GM19463 (cell line): ENCODE measurements at regions not wholly inside any gene's neighbourhood (a gene's known extent, or its start where the extent isn't known, plus 50 kb on each side); places are given as distances from the start of the nearest gene placed in this dataset.

ENCODE experiments used
- ATAC-seq: cut with Tn5 transposase; IDR thresholded peaks from one replicate; pipeline ENCODE4 v1.9.1; 2021; ENCODE audit warnings: mild to moderate bottlenecking, moderate library complexity; ENCODE audit not compliant: unreplicated experiment

DNA sequence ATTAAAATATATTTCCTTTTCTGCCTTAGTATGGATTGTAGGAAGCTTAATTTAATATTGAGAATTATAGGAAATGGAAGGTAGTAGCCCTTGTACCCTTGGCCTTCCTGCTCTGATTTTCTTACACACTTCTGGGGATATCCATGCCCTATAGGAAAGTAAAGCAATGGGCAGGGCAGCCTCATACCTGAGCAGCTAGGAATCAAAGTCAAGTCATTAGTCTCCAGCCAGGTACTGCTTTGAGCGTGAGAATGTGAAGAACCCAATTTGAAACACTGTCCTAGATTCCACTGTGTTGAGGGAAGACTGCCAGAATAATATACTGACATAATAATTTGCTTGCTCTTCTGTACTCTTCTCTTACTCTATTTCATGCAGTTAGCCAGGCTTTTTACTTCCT, 51.0 kb upstream of the L3MBTL3 start:
- no peak for ATAC-seq

DNA sequence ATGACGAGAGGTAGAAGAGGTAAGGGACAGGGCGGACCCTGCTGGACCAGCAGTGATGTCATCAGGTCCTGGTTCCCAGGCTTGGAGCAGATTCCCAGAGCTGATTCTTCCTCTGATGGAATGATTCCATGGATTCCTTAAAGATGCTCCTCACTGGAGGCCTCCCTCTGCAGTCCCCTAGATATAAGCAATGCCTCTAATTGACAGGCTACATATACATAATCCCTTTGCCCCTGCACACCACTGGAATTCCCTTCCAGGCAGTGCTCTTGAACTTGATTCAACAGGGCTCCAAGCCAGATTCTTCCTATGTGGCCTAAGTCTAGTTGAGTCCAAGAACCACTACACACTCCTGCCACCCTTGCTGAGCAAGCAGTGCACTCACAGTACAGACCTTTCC, 52.3 kb upstream of the L3MBTL3 start:
- ATAC-seq: no peak

DNA sequence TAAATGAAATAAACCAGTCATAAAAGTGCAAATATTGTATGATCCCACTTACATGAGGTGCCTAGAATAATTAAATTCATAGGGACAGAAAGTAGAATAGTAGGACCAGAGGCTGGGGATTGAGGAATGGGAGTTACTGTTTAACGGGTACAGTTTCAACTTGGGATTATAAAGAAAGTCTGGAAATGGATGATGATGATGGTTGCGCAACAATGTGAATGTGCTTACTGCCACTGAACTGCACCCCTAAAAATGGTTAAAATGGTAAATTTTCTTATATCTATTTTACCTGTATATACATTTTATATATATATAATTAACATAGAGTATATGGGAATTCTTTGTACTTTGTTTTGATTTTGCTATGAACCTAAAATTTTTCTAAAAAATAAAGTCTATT, 53.3 kb upstream of the L3MBTL3 start:
- ATAC-seq: no peak

DNA sequence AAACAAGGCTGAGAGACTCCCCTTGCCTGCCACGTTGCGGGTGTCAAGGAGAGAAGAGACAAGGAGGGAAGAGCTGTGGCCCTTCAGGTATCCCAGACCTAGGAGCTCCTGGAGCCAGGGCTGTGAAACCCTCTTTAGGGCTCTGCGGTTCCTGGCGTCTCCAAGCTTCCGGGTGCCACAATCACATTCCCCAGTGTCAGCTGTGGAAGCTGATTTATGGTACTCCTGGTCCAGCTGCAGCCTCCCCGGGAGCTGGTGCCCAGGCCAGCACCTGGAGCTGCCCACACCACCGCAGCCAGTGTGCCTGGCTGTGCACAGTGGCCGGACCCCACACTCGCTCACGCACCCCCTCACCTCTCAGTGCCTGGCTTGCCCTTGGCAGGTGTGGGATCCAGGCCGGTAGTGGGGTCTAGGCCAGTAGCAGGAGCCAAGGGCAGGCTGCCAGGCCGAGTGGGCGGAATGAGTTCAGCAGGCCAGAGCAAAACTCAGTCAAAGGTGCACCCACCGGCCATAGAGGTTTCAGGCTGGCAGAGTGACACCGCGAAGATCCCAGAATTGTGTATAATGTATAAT, 58.9 kb upstream of the L3MBTL3 start:
- no peak for ATAC-seq

DNA sequence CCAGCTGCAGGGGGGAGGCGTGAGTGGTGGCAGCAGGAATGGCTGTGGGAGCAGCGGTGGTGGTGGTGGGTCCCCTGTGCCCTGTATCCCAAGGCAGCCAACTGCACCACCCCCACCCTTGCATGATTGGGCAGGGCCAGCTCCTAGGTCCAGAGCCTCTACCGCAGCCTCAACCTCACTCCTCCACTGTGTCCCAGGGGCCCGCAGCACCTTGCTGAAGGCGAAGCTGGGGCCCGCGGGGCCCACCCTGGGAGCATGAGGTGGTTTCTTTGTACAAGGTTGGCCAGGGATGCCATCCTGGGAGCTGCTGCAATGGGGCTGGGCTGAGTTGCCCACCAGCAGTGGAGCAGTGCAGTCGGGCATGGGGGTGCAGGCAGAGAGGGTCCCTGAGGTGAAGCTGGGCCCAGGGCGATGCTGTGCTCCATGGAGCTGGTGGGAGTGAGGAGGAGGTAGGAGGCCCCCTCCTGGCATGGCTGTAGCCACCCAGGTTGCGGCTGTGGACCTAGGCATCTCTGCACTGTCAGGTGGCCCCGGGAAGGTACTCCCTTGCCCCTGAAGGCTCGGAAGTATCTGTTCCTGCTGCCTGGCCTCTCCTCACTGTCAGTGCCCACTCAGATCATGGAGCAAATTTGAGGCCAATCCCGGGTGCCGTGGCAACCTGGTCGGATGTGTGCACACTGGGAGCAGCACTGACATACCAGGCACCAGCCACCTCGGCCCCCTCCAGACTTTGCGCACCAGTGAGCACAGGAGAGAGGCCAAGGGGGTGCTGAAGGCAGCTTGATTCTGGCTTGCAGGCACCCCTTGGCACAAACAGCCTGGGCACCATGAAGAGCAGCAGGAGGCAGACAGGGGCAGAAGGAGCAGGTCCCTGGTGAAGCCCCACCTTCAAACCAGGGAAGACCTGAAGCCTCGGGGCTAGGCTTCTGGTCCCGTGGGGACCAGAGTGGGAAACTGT, 60.2 kb upstream of the L3MBTL3 start:
- ATAC-seq: no peak

DNA sequence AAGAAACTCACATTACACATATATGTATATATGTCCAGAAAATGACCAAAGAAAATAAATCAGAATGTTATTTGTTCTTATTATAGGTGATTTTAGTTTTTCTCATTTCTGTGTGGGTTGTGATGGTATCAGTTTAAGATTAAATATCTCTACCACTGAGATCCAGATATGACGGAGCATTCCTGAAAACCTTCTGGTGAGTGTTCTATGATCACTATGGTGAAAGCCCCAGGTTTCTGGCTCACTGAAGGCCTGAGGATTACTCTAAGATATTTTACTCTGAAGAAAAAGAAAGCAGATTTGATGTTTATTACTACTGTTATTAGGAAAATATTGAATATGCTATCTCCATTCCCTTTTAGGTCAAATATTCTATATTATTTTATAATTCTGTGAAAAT, 62.8 kb upstream of the L3MBTL3 start:
- no peak for ATAC-seq

DNA sequence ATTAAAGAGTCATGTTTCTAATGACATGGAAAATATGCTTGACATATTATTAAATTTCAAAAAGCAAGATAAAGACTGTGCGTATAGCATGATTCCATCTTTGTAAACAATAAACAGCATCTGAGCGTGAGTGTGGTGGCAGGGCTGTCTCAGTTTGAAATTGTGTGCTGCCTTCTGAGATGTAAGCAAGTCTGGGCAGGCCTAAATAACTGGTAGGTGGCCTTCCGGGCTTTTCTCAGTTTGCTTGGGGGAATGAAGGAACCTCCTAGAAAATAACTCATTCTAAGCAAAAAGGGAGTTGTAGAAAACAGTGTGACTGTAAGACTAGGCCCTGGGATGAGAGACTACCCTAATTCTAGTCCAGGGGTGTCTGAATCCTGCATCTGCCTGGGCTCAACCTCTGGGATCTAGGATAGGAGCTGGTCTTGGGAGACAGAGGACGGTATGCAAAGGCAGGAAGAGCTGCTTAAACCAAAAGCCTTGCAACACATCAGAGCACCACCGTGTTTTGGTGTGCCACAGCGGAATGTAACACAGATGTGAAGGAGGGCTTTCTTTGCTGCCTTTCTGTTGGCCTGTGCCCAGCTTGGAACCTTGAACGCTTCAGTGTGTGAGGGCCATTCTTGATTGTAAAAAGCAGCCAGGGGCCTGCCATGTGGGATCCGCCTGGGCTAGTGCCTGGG, 63.5 kb upstream of the L3MBTL3 start:
- ATAC-seq: no peak

DNA sequence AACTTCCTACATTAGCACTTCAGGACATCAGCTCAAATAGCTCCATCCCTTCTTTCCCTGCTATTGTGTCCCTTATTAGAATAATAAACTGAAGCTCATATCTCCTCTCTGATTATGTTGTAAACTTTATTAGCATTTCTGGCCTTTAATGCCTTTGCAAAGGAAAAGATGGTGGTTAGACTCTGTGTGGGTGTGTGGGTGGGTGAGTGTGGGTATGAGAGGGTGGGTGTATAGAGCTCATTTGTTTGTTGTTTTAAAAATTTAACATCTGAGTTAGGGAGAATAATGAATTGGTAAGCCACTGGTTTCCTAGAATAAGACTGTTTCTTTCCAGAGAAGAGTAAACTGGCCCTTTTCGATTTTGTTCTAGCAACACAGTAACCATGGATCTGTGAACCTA, 70.6 kb upstream of the L3MBTL3 start:
- ATAC-seq: no peak

DNA sequence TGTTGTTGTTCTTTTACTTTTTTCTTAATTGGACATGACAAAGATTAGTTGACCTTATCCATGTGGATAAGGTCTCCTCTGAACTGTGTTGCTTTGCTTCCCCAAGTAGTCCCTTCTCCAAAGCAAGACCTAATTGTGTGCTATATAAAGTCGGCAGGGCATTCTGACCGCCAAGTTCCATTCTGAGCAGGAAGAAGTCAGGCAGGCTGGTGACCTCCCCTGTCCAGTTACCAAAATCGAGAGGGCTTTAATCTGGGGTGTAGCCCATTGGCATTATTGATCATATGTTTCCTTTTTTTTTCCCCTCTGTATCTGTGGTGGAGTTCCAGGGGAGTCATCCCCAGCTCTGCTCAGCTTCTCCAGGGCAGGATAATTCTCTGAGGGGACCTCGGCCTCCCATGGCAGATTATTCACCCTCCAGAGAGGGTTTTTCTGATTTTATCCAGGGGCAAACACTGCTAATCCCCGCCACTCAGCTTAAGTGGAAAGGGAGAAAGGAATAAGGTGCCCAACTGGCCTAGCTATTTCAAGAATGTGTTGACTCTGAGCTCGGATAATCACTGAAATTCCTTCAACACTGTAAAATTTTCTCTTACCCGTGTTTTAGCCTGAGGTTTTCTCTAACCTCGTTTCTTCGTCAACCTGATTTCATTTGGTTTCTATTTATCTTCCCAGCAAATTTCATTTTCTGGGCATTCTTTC, 71.8 kb upstream of the L3MBTL3 start:
- ATAC-seq: no peak

DNA sequence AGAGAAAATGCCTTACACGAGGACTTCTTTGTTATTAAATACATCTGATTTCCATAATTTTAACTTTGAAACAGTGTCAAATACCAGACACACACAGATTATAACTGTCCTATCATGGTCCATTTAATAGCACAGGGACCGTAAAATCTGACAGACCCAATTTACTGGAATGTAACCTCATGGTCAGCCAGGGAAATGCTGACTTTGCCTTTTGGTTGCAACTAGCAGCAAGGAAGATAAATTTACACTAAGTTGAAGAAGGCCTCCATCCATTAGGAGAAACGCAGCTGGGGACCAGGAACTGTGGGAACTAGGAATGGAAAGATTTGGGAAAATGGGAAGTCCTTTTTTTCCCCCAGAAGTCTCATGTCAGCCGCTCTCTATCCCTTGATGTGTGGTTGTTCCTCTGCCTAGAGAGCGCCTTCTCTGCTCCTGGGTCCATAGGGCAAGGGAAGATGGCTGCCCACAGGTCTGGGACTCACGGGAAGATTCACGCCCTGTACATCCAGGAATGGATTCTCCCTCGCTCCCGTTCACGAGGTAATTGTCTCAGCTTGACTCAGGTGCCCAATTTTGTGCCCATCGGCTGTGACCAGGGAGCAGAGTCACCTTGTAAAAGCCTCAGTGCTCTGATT, 74.6 kb upstream of the L3MBTL3 start:
- ATAC-seq: no peak

DNA sequence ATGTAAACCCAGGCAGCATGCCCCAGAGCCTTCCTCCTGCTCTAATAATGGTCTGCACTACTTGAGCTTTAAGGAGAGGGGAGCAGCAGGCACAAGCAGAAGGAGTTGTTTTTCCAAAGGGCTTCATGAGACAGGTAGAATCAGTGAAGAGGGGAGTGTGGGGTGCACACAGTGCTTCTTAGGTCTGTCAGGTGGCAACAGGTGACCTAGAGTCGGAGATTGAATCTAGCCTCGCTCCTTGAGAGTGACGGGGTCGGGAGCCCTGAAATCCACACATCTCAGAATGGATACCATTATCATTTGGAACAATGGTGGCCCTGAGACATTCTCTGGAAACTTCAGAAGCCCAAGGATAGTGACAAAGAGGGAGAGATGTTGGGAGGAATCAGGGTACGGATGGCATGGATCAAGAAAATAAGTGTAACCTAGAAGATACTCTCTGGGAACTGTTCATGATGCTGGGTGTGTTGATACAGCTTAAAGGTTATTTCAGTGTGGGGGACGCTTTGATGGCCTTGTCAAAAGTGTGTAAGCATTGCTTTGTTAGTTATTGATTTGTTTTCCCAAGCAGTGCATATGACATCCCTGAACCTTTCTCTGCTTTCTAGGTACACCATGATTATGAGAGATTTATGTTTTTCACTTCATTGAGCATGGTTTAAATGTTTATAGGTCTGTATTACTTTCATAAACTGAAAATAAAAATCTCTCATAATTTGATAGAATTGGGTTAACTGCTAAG, 77.8 kb upstream of the L3MBTL3 start:
- ATAC-seq: no peak

DNA sequence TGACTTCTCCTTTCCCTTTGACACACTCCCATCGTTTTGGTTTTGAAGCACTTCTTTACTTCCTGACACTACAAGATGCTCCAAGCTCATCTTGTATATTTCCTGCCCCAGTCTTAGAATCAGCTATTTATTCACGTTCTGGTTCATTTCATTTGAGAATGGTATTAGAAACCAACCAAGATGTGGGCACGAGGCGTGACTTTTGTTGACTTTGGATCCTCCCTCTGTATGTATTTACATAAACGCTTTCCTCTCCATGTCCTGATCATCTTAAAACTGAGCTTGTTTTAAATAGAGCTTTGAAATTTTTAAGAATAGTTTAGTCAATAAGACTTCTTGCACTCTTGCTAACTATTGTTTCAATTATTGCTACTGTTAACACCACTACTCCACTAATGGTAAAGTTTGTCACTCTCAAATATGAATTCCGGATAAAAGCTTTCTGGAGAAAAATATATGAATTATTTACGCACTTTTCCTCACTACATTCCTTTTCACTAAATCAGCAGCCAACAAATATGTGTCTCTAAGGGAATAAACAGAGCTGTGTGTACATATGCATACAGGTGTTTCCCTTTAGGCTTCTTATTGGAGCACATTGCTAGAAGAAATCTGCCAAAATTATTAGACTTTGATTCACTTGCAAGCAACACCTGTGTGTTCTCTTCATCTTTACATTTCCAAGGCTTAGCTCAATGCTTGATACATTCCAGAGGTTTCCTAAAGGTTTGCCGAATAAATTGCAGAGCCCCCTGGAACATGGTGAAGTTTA, 77.3 kb upstream of the TMEM244 start:
- ATAC-seq: no peak

DNA sequence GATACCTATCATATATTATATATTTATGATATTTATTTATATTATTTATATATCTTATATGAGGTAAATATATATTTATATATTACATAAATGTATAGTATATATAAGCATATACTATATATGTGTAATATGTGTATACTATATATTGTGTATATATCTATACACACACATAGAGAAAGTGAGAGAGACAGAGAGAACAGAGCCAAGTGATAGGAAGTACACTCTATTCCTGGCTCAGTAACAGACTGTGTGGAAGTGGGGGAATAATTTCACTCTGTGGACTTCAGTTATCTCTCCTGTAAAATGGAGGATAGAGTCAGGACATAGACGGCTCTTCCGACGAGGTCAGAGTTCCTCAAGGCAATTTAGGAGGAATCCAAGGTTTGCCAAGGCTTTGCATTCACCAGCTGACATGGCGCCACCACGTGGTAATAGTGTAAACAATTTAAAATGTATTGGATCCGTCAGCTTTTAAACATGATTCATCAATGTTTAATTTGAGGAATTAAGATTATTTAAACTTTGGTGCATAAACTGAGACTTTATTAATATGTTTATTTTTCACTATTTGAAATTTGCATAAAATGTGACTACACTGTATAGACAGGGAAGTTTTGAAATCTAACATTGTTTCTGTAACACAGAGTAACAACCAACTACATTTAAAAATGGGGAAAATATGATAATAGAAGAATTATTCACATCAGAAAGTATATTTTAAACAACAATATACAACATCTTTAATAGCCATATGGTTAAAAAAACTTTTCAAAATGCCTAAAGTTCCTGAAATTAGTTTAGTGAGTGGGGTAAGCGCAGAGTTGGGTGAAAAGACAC, 75.4 kb upstream of the TMEM244 start:
- ATAC-seq: peak; percentile 74

DNA sequence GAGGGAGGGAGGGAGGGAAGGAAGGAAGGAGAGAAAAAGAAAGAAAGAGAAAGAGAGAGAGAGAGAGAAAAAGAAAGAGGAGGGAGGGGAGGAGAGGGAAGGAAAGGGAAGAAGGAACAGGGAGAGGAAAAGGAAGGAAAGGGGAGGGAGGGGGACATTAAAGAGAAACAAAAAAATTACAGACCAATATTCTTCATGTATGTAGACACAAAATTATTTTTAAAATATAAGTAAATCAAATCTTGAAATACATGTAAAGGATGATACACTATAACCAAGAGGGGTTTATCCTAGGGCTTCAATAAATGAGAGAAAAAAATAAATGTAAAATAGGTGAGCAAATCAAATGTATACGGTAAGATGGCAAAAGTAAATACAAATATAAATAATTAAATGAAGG, 71.2 kb upstream of the TMEM244 start:
- ATAC-seq: no peak

DNA sequence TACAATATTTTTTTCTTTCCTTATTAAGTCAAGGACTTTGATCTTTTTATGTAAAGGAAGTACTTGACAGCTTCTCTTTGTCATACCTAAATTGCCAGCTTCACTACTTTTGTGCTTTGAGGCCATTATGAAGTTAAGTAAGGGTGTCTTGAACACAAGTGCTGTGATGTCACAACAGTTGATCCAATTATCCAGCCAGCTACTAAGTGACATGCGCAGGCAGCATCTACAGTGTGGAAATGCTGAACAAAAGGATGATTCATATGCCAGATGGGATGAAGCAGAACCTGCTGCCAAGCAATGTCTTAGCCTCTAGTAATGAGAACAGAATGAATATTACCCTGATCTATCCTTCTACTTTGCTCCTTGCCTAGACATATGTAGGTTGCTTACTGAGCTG, 68.3 kb upstream of the TMEM244 start:
- no peak for ATAC-seq

DNA sequence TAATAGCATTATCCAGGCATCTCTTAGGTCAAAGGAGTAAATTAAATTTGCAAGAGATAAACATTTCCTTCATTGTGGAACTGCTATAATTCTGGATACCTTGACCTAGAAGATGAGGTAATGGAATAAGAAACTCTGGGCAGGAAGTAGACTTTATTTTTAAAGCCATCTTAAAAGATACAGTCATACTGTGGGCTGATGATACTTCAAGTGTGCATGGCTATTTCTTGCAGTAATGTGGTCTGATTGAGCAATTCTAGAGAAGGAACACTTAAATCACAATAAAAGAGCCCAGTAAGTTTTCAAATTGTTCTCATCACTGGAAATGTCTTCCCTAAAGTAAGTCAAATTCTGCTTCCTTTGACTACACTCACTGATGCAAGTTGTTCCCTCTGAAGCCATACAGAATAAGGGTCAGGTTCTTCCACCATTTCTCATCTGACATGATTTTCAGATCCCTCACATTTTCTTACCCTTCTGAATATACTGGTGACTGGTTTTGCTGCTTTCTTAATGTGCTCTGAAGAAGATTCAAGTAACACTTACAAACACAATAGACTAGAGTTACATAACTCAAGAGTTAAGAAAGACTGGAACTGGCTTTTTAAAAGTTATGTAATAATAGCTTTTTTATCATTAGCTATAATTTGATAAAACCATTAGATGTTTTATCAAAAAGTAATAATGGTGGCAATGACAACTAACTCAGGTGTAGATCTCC, 62.6 kb upstream of the TMEM244 start:
- ATAC-seq: no peak

DNA sequence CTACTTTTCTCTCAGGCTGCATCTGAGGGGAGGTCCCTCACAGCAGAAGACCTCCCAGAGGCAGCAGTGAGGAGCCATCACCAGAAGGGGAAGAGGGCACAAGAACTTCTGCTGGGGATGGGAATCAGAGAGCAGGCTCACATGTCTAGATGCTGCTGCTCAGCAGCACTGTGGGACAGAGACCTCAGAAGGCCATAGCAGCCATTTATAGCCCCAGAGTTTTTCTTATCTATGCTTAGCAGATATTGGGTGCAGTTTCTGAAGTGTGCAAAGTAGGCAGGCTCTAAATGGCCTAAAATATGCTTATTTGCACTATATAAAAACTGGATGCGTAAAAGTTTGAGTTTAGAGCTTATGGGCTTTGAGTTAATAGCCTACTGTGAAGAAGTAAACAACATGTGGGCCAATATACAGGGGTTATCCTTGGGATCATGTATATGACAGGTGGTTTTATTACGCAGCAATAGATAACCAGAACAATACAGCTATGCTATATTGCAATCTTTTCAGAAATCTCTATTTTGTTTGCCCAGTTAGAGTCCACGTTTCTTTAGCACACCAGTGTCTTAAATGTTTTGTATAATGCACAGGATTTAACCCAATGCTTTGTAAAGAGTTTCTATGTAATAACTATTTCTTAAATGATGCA, 60.2 kb upstream of the TMEM244 start:
- ATAC-seq: no peak
